ENCODE measurements at regions not wholly inside any gene's neighbourhood (a gene's known extent, or its start where the extent isn't known, plus 50 kb on each side); places are given as distances from the start of the nearest gene placed in this dataset.
"Not testable (repeated sequence)": the region's sequence is repeated elsewhere in the genome, so short reads cannot be mapped to it uniquely, and the experiment has no call there.

DNA sequence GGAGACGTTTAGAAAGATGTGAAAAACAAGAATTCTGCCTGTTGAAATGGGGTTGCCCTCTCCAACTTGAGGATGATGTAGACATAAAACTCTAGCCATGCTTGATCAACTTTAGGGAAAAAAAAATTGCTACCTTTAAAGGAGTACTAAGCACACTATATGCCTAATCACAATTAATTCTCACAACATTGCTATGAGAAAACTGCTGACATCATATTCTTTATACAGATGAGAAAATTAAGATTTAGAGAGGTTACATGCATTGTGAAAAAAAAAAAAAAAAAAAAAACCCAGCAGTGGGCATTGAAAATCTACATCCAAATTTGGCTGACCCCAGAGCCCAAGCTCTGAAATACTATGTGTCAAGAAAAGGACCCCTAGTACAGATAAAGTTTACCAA, 617.2 kb upstream of the ADGRL2 start:
- no peak for DNase-seq

GRCh38 chr1:81183051-81183450, 617.7 kb upstream of the ADGRL2 start:
- DNase-seq = no peak

- no peak for DNase-seq
These were observed 621.5 kb upstream of the ADGRL2 start for GRCh38 chr1:81179242-81179641.

- DNase-seq = not testable (repeated sequence)
These were observed 622.2 kb upstream of the ADGRL2 start for GRCh38 chr1:81178431-81179093.

DNA sequence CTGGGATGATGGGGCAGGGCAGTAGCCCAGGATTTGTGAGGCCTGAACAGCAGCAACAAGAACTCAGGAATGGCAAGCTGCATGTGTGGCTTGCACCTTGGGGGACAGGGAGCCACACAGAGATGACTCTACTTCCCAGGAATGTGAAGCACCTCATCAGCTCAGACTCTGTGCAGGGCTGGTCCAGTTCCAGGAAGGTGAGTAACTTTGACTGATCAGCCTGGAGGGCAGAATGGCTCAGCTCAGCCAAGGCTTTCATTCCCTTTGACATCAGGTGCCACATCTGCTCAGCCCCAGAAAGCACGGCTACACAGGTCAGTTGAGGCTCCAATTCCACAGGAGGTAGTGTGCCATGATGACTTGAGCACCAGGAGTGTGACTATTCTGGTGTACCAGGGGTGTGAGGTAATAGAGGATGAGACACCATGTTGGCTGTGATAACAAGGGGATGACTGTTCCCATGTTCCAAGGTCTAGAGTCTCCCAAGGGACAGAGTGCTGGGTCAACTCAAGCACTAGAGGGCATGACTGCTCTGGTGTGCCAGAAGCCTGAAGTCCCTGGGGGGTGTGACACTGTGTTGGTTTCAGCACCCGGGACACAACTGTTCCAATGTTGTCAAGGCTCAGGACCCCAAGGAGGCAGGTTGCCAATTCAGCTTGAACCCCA, 625.8 kb upstream of the ADGRL2 start:
- no peak for DNase-seq

DNA sequence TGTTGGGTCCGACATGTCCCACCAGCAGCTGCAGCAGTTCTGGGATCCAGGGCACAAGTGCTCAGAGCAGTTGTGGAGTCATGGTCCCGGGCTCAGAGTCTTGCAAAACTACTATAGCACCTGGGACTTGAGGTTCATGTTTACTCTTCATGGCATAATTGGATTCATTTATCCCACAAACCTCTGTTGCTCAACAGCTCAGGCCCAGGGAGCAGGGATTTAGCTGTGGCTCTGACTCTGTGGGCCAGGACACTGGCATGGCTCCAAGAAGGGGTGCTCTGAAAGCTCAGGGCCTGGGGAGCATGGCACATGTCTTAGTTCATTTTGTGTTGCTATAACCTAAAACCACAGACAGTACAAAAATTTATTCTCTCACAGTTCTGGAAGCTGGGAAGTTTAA, 626.7 kb upstream of the ADGRL2 start:
- no peak for DNase-seq

GRCh38 chr1:81172483-81172882, 628.3 kb upstream of the ADGRL2 start:
- no peak for DNase-seq

GRCh38 chr1:81170721-81171120, 630.0 kb upstream of the ADGRL2 start:
- no peak for DNase-seq

GRCh38 chr1:81165963-81166362, 634.8 kb upstream of the ADGRL2 start:
- DNase-seq = no peak

- DNase-seq = no peak
These were observed 640.0 kb upstream of the ADGRL2 start for GRCh38 chr1:81160696-81161095.

- no peak for DNase-seq
These were observed 642.1 kb upstream of the ADGRL2 start for GRCh38 chr1:81158592-81158991.

GRCh38 chr1:81157686-81158085, 643.0 kb upstream of the ADGRL2 start:
- DNase-seq = no peak

DNA sequence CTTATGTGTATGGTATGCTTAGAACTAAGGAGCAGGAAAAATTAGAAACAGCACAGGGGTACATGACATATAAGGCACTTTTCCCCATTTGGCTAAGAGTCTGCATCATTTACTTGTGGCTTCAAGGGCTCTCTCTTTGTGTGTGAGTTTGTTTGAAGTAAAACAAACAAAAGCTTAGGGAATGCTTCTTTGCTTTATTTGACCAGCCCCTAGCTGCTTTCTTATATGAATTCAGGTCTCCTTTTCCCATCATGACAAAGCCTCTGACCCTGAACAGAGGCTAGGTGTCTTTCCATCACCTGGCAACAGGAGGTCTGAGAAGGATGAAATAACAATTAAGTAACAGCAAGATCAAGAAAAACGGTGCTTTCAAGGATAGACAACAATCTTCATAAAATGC, 643.8 kb upstream of the ADGRL2 start:
- no peak for DNase-seq

DNA sequence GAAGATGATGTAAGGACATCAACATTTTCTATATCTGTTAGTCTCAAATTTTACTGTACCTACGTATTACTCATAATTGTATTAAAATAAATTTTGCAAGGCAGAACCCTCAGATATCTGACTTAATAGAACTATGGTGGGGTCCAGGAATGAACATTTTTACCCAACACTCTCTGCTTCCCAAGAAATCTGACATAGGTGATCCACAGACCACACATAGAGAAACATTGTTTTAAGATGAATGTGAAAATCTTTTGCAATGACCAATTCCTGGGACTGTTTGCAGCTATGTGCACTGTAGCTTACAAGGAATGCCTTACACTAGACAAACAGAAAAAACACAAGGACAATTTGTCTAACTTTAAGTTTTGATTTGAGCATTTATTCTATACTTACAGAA, 645.6 kb upstream of the ADGRL2 start:
- DNase-seq = no peak

GRCh38 chr1:81151206-81151605, 649.5 kb upstream of the ADGRL2 start:
- DNase-seq = no peak

GRCh38 chr1:81149649-81150325, 650.9 kb upstream of the ADGRL2 start:
- DNase-seq = no peak

- DNase-seq = no peak
These were observed 656.4 kb upstream of the ADGRL2 start for GRCh38 chr1:81144240-81144825.

DNA sequence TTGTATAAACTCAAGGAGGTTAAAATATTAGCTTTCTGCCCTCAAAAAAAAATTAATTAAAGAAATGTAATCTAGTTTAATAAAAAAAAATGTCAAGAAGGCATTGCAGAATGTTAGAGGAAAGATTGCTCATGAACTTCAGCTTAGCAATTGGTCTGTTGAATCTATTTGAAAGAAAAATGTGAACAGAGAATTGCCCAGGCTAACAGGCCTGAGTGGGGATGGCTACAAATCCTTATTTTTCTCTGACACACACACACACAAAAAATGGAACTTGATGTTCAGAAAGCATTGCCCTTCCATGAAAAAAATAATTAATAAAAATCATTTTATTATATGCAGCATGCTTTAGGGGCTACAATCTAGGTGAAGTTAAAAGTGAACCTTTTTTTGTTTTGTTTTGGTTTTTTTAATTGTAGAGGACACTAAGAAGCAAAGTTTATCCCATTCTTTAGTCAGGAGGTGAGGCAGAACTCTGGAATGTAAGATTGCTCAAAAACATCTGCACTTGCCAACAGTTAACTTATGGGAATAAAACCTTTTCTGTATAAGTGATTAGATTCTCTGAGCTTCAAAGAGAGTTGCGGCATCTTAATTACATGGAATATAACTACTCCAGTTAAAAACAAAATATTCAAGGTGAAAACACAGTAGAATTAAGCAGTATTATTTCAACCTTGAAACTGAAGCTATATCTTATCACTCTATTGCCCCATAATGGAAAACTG, 658.5 kb upstream of the ADGRL2 start:
- no peak for DNase-seq

DNA sequence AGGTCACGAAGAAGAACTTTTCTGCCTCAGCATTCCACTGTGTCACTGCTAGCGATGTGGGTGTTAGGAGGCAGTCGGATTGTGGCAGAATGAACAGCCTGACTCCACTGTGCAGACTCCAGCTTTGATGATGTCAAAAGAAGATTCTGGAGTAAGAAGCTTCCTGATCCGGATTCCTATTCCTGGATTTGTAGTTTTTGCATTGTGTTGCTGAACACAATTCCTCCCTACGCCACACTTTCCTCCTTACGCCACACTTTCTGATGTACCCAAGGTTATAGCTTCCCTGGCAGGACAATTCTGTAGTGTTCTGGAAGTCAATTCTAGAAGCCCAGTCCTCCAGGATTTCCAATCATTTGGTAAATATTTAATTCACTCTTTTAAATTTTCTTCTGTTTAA, 665.2 kb upstream of the ADGRL2 start:
- DNase-seq = no peak

DNA sequence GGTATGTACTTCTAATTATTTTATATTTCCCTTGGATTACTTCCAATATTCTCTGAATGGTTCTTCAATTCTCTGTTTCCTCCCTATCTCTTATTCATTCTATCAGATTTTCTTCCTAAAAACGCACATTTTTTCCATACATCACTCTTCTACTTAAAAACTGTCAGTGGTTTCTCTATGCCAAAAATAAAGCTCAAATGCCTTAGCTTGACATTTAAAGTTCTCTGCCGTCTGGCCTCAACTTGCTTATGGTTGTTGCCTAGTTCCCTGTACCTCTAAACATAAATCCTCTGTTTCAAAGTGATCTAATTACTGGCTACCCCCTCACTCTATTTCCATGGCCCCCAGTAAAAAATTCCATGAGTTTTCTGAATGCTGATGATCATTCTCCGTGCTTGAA, 671.0 kb upstream of the ADGRL2 start:
- DNase-seq = no peak

DNA sequence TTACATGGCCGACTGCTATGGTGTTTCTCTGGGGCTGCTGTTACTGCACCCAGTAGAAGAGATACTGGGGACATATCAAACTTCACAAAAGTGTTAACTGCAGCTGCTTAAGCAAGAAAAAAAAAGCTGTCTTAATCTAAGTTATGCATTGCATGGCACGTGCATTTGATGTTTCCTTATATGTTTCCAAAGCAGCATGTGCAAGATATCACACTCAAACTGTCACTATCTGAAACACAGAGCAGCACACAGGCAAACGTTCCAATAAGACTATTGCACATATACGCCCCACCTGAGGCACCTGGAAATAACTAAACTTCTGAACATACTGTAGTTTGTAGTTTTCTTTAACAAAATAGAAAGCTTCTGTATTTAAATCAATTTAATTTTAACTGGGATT, 671.4 kb upstream of the ADGRL2 start:
- no peak for DNase-seq

DNA sequence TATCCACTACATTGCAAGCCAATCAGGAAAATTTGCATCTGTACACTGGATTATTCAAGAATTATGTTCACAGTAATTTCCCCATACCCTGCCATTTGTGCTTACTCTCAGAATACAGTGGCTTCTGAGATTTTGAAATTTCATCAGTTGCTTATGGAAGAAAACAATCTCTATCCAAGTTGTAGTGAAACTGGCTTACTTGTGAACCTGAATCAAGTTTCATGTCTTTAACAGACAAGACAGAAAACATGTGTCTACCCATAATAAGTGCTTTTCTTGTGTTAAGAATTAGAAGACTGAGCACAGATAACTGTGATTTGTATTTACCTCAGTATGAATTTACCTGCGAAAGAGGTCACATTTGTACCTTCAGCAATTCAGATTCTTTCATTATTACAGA, 672.7 kb upstream of the ADGRL2 start:
- no peak for DNase-seq

GRCh38 chr1:81126989-81127581, 673.6 kb upstream of the ADGRL2 start:
- DNase-seq = no peak
